Upper lobe of left lung (tissue), 6 donors: ENCODE measurements at regions not wholly inside any gene's neighbourhood (a gene's known extent, or its start where the extent isn't known, plus 50 kb on each side); places are given as distances from the start of the nearest gene placed in this dataset.

ENCODE experiments used
- ATAC-seq, 2 donors: fragments of 200-7000 bp; cut with Tn5 transposase; one replicate each; pipeline ENCODE4 v1.9.1; 2022; ENCODE audit warnings: mild to moderate bottlenecking in 2 of 2, moderate library complexity in 2 of 2; ENCODE audit not compliant: low FRiP score in 2 of 2
- DNase-seq, 2 donors: peaks; one replicate each; pipeline ENCODE4 v3.0.0-alpha.2; 2019 to 2020
- H3K27ac ChIP-seq, 4 donors: fragments of 200-600 bp; sonication (generic); one replicate each; pipeline ENCODE4 v1.5.1; 2016 to 2019
- H3K27me3 ChIP-seq, 4 donors: fragments of 200-600 bp; sonication (generic); one replicate each; pipeline ENCODE4 v1.5.1; 2017 to 2019
- H3K36me3 ChIP-seq, 4 donors: fragments of 200-600 bp; sonication (generic); one replicate each; pipeline ENCODE4 v1.5.1; 2016 to 2019
- H3K4me1 ChIP-seq, 4 donors: fragments of 200-600 bp; sonication (generic); one replicate each; pipeline ENCODE4 v1.5.1; 2018 to 2019
- H3K4me3 ChIP-seq, 4 donors: fragments of 200-600 bp; sonication (generic); one replicate each; pipeline ENCODE4 v1.5.1; 2017 to 2019; ENCODE audit warnings: mild to moderate bottlenecking in 2 of 4, moderate library complexity in 1 of 4
- H3K9me3 ChIP-seq, 4 donors: fragments of 200-600 bp; sonication (generic); one replicate each; pipeline ENCODE4 v1.5.1; 2018 to 2019
- CTCF ChIP-seq, 6 experiments: fragments of 450-650 bp in 4 of 6; fragments of 200-600 bp in 2 of 6; sonication (generic) in 2 of 6; IDR thresholded peaks; one replicate each; pipeline ENCODE4 v1.5.1; 2016 to 2019; ENCODE audit warnings: antibody characterized with exemption in 6 of 6
- EP300 ChIP-seq, 4 donors: sonication (generic); formaldehyde crosslinking; IDR thresholded peaks; one replicate each; pipeline ENCODE4 v1.5.1; 2017; ENCODE audit warnings: antibody characterized with exemption in 4 of 4, control low read depth in 2 of 4
- POLR2A ChIP-seq, 4 donors: fragments of 450-650 bp; IDR thresholded peaks; one replicate each; pipeline ENCODE4 v1.5.1; 2016 to 2017; ENCODE audit warnings: antibody characterized with exemption in 4 of 4, mild to moderate bottlenecking in 2 of 4
- POLR2AphosphoS5 ChIP-seq, 2 donors: sonication (generic); formaldehyde crosslinking; IDR thresholded peaks; one replicate each; pipeline ENCODE4 v1.5.1; 2017; ENCODE audit warnings: antibody characterized with exemption in 2 of 2
- WGBS, 2 donors: methylation state at CpG; one replicate each; pipeline ENCODE4 v1.1.5; 2017 to 2018; 5-methylcytosine and 5-hydroxymethylcytosine counted together
- donor health status: DM: no; HTN: no; CAD: no; lungs with moderate emphysema.
- donor health status: DM: no; HTN: yes; CAD: no; lungs with severe emphysema.

GRCh38 chrX:69020316-69020715 lies 144.9 kb downstream of the PJA1 start:
- Histone ChIP-seq H3K36me3 (no peaks in the 10 kb centered on the region), H3K9me3 (no peaks in the 10 kb centered on the region), H3K4me1 (peaks cover 0 to 6% (median 0%) of the 10 kb centered on the region in 4 donors), H3K4me3 (no peak overlapping the region), H3K27me3 (no peaks in the 10 kb centered on the region), H3K27ac (no peak overlapping the region)
- no peak for ATAC-seq
- DNase-seq = no peak
- 68 to 93% methylated on average over 3 of the region's 3 CpGs for WGBS, 2 donors
- TF ChIP-seq POLR2A (IDR thresholded peaks at IDR 0.05) = no peak
- no peak for TF ChIP-seq EP300 (IDR thresholded peaks at IDR 0.05)

GRCh38 chrX:69019073-69019890 lies 146.0 kb downstream of the PJA1 start:
- Histone ChIP-seq H3K9me3 (no peaks in the 10 kb centered on the region), H3K27ac (no peak overlapping the region), H3K4me1 (peaks cover 0 to 6% (median 0%) of the 10 kb centered on the region in 4 donors), H3K4me3 (no peak overlapping the region), H3K27me3 (no peaks in the 10 kb centered on the region), H3K36me3 (no peaks in the 10 kb centered on the region)
- DNase-seq = no peak
- TF ChIP-seq EP300 (IDR thresholded peaks at IDR 0.05) (no peak), POLR2AphosphoS5 (IDR thresholded peaks at IDR 0.05) (no peak), POLR2A (IDR thresholded peaks at IDR 0.05) (no peak), CTCF (IDR thresholded peaks at IDR 0.05) (no peak)
- ATAC-seq = no peak
- 40 to 58% methylated on average over 1 to 2 of the region's 2 CpGs for WGBS, 2 donors

- no peaks in the 10 kb centered on the region for H3K36me3 ChIP-seq
- H3K4me1 ChIP-seq = peaks cover 0 to 6% (median 0%) of the 10 kb centered on the region in 4 donors
- DNase-seq (no peak), ATAC-seq (no peak)
- TF ChIP-seq POLR2AphosphoS5 (IDR thresholded peaks at IDR 0.05) = no peak
- no peak for TF ChIP-seq EP300 (IDR thresholded peaks at IDR 0.05)
- TF ChIP-seq CTCF (IDR thresholded peaks at IDR 0.05) = no peak
- no peak for TF ChIP-seq POLR2A (IDR thresholded peaks at IDR 0.05)
- H3K4me3 ChIP-seq = no peak overlapping the region
- no peaks in the 10 kb centered on the region for H3K9me3 ChIP-seq
- H3K27me3 ChIP-seq = no peaks in the 10 kb centered on the region
- no peak overlapping the region for H3K27ac ChIP-seq
- WGBS, 2 donors = 43 to 61% methylated on average over 4 to 8 of the region's 8 CpGs
These were observed 146.7 kb downstream of the PJA1 start for GRCh38 chrX:69018416-69019072.

GRCh38 chrX:69016293-69016941 lies 148.8 kb downstream of the PJA1 start:
- Histone ChIP-seq H3K27me3 (no peaks in the 10 kb centered on the region), H3K4me1 (peaks cover 0 to 6% (median 0%) of the 10 kb centered on the region in 4 donors), H3K4me3 (no peak overlapping the region), H3K27ac (peak overlapping the region in 1 of 4 donors; percentile 23), H3K9me3 (no peaks in the 10 kb centered on the region), H3K36me3 (no peaks in the 10 kb centered on the region)
- DNase-seq = peak in 1 of 2 donors; percentile 37
- TF ChIP-seq CTCF (IDR thresholded peaks at IDR 0.05) = no peak
- TF ChIP-seq POLR2AphosphoS5 (IDR thresholded peaks at IDR 0.05) = no peak
- no peak for TF ChIP-seq POLR2A (IDR thresholded peaks at IDR 0.05)
- no peak for TF ChIP-seq EP300 (IDR thresholded peaks at IDR 0.05)
- WGBS, 2 donors = 9 to 65% methylated on average over 2 to 11 of the region's 11 CpGs
- ATAC-seq = no peak
